SU-DHL-6 (cell line): ENCODE measurements at regions not wholly inside any gene's neighbourhood (a gene's known extent, or its start where the extent isn't known, plus 50 kb on each side); places are given as distances from the start of the nearest gene placed in this dataset.

Experiments used
- CTCF ChIP-seq: fragments of 200-600 bp; sonication (generic); IDR thresholded peaks from one replicate; pipeline ENCODE4 v1.5.1; 2017; ENCODE audit warnings: antibody characterized with exemption, mild to moderate bottlenecking, low read length, moderate library complexity; ENCODE audit not compliant: insufficient read depth, poor library complexity, severe bottlenecking
- EZH2phosphoT487 ChIP-seq: fragments of 200-600 bp; sonication (generic), shearing (Covaris generic); conservative IDR thresholded peaks from 2 replicates; pipeline ENCODE4 v1.6.1; 2018; ENCODE audit warnings: mild to moderate bottlenecking, antibody characterized with exemption, low read length, moderate library complexity, mixed read lengths

GRCh38 chr4:173590697-173591096 lies 60.7 kb upstream of the HAND2 start:
- no peak for TF ChIP-seq CTCF
- no peak for TF ChIP-seq EZH2phosphoT487
